ENCODE measurements at regions not wholly inside any gene's neighbourhood (a gene's known extent, or its start where the extent isn't known, plus 50 kb on each side); places are given as distances from the start of the nearest gene placed in this dataset.

- Histone ChIP-seq H3K4me1 (replicated peaks in 1 of 2; ENCODE audit: control insufficient read depth in 2 of 2, insufficient read depth in 2 of 2, low read length in 2 of 2) (no peaks in the 10 kb centered on the region), H3K27ac (ENCODE audit: extremely low read depth, low read depth, low read length) (no peak overlapping the region), H4K20me1 (replicated peaks; ENCODE audit: control insufficient read depth, insufficient read depth, low read length) (no peaks in the 10 kb centered on the region), H3K9me3 (replicated peaks; ENCODE audit: control insufficient read depth, insufficient read depth, low read depth, low read length) (no peaks in the 10 kb centered on the region), H3K9me1 (ENCODE audit: control insufficient read depth, insufficient read depth, low read length) (no peaks in the 10 kb centered on the region), H3K36me3 (ENCODE audit: control insufficient read depth, insufficient read depth, low read length) (no peaks in the 10 kb centered on the region), H3K79me2 (ENCODE audit: control insufficient read depth, insufficient read depth, low read length) (no peaks in the 10 kb centered on the region), H3K4me2 (ENCODE audit: insufficient read depth, low read length) (no peak overlapping the region), H3K27me3 (ENCODE audit: control insufficient read depth in 2 of 2, insufficient read depth in 2 of 2, low read length in 2 of 2) (no peaks in the 10 kb centered on the region), H2AFZ (ENCODE audit: low read depth, low read length) (no peak overlapping the region), H3K4me3 (no peak overlapping the region), H3K9ac (ENCODE audit: insufficient read depth in 1 of 2, low read depth in 2 of 2, low read length in 2 of 2) (no peak overlapping the region)
- no TSS peak for BruUV-seq (replicated peaks)
- 0% methylated on average over 3 of the region's 3 CpGs for WGBS (ENCODE audit: insufficient coverage, low coverage, missing lambda C conversion rate)
- in situ Hi-C loops (cut with MboI) = no loop called here
- intact Hi-C loops (cut with micrococcal nuclease) = no loop called here
- ChIA-PET CTCF (ENCODE audit: low intra/inter-chr PET ratio) (no interaction called here), POLR2A (no interaction called here)
- FAIRE-seq (no peak), ATAC-seq (no peak), DNase-seq (ENCODE audit: extremely low read depth in 1 of 4, low spot score in 3 of 4) (no peak)
- TF ChIP-seq YBX1 (IDR thresholded peaks at IDR 0.05) (no peak), TOE1 (IDR thresholded peaks at IDR 0.05; ENCODE audit: borderline replicate concordance) (no peak), TOE1 (CRISPR knock-in tag; IDR thresholded peaks at IDR 0.05; ENCODE audit: borderline replicate concordance, low read depth) (no peak), NR1H2 (CRISPR knock-in tag; IDR thresholded peaks at IDR 0.05) (no peak), FOSL1 (tag; conservative IDR thresholded peaks at IDR 0.05) (no peak), FOXA3 (CRISPR knock-in tag; conservative IDR thresholded peaks at IDR 0.05 in 1 of 2, IDR thresholded peaks at IDR 0.05 in 1 of 2) (no peak), ARHGAP35 (IDR thresholded peaks at IDR 0.05; ENCODE audit: partially characterized antibody) (no peak), NFIC (IDR thresholded peaks at IDR 0.05) (no peak), BHLHE40 (IDR thresholded peaks at IDR 0.05; ENCODE audit: low read length) (no peak), TRIM24 (IDR thresholded peaks at IDR 0.05) (no peak), ATF3 (IDR thresholded peaks at IDR 0.05) (no peak), ATF3 (CRISPR knock-in tag; conservative IDR thresholded peaks at IDR 0.05) (no peak), FOXK2 (conservative IDR thresholded peaks at IDR 0.05 in 1 of 2, IDR thresholded peaks at IDR 0.05 in 1 of 2; ENCODE audit: low read depth in 2 of 2) (no peak), SP2 (IDR thresholded peaks at IDR 0.05; ENCODE audit: extremely low read depth, low read depth, low read length, poor library complexity, severe bottlenecking) (no peak)
- TF ChIP-seq, protein P1, sequence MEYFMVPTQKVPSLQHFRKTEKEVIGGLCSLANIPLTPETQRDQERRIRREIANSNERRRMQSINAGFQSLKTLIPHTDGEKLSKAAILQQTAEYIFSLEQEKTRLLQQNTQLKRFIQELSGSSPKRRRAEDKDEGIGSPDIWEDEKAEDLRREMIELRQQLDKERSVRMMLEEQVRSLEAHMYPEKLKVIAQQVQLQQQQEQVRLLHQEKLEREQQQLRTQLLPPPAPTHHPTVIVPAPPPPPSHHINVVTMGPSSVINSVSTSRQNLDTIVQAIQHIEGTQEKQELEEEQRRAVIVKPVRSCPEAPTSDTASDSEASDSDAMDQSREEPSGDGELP (CRISPR knock-in tag; IDR thresholded peaks at IDR 0.05; ENCODE audit: borderline replicate concordance) = no peak
- TF ChIP-seq, protein P2, sequence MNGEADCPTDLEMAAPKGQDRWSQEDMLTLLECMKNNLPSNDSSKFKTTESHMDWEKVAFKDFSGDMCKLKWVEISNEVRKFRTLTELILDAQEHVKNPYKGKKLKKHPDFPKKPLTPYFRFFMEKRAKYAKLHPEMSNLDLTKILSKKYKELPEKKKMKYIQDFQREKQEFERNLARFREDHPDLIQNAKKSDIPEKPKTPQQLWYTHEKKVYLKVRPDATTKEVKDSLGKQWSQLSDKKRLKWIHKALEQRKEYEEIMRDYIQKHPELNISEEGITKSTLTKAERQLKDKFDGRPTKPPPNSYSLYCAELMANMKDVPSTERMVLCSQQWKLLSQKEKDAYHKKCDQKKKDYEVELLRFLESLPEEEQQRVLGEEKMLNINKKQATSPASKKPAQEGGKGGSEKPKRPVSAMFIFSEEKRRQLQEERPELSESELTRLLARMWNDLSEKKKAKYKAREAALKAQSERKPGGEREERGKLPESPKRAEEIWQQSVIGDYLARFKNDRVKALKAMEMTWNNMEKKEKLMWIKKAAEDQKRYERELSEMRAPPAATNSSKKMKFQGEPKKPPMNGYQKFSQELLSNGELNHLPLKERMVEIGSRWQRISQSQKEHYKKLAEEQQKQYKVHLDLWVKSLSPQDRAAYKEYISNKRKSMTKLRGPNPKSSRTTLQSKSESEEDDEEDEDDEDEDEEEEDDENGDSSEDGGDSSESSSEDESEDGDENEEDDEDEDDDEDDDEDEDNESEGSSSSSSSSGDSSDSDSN (IDR thresholded peaks at IDR 0.05; ENCODE audit: borderline replicate concordance in 1 of 2, low read depth in 2 of 2, low read length in 2 of 2) = no peak
Observed at GRCh38 chr10:120360571-120360970, 96.5 kb upstream of the PLPP4 start.
